ENCODE measurements at regions not wholly inside any gene's neighbourhood (a gene's known extent, or its start where the extent isn't known, plus 50 kb on each side); places are given as distances from the start of the nearest gene placed in this dataset.

DNA sequence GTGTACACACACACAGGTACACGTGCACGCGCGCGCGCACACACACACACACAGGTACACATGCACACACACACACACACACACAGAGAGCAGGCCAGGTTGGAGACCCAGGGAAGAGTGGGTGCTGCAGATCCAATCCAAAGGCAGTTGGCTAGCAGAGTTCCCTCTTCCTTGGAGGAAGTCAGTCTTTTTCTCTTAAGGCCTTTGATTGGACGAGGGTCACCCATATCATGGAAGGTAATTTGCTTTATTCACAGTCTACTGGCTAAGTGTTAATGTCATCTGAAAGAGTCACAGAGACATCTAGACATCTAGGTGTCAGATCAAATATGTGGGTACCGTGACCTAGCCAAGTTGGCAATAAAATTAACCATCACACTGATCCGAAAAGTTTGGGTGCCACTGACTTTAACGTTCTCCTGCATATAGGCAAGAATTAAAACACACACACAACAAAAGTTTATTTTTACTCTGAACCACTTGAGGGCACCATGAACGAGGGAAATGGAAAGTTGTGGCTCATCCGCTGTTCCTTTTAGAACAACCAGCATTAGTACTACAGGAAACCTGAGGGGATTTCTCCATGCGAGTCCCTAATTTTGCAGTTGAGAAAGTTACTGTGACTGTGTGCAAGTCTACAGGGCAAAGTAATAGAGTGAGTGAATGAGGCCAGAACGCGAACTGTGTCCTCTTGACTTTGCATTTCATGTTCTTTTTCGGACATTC, 66.0 kb upstream of the STOX2 start:
- no TSS peak for BruUV-seq (replicated peaks)
- Histone ChIP-seq H3K36me3 (ENCODE audit: low read depth) (no peaks in the 10 kb centered on the region), H3K9me2 (ENCODE audit: insufficient read depth) (no peaks in the 10 kb centered on the region), H3K4me1 (replicated peaks; ENCODE audit: insufficient read depth) (no peaks in the 10 kb centered on the region), H3K27me3 (ENCODE audit: insufficient read depth, low read depth) (no peaks in the 10 kb centered on the region), H3F3A (ENCODE audit: insufficient read depth, low read depth) (no peaks in the 10 kb centered on the region), H3K4me3 (no peak overlapping the region), H3K27ac (no peak overlapping the region), H2AFZ (no peak overlapping the region), H3K79me2 (ENCODE audit: low read depth) (no peaks in the 10 kb centered on the region), H4K20me1 (ENCODE audit: insufficient read depth) (no peaks in the 10 kb centered on the region), H3K9me3 (ENCODE audit: insufficient read depth, low read depth) (no peaks in the 10 kb centered on the region), H3K4me2 (no peak overlapping the region)
- TF ChIP-seq, protein P1, sequence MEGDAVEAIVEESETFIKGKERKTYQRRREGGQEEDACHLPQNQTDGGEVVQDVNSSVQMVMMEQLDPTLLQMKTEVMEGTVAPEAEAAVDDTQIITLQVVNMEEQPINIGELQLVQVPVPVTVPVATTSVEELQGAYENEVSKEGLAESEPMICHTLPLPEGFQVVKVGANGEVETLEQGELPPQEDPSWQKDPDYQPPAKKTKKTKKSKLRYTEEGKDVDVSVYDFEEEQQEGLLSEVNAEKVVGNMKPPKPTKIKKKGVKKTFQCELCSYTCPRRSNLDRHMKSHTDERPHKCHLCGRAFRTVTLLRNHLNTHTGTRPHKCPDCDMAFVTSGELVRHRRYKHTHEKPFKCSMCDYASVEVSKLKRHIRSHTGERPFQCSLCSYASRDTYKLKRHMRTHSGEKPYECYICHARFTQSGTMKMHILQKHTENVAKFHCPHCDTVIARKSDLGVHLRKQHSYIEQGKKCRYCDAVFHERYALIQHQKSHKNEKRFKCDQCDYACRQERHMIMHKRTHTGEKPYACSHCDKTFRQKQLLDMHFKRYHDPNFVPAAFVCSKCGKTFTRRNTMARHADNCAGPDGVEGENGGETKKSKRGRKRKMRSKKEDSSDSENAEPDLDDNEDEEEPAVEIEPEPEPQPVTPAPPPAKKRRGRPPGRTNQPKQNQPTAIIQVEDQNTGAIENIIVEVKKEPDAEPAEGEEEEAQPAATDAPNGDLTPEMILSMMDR (conservative IDR thresholded peaks at IDR 0.05), result no peak
- no peak for TF ChIP-seq EZH2 (IDR thresholded peaks at IDR 0.05; ENCODE audit: low read depth)
- intact Hi-C loops (cut with micrococcal nuclease; ENCODE audit: unreplicated experiment), result loop anchor here (5.0 kb wide), 1 partner anchor 102 kb away; no protein-coding TSS in a partner anchor
- ChIA-PET POLR2A (ENCODE audit: unreplicated experiment) (no interaction called here), CTCF (no interaction called here)
- DNase-seq, result no peak

DNA sequence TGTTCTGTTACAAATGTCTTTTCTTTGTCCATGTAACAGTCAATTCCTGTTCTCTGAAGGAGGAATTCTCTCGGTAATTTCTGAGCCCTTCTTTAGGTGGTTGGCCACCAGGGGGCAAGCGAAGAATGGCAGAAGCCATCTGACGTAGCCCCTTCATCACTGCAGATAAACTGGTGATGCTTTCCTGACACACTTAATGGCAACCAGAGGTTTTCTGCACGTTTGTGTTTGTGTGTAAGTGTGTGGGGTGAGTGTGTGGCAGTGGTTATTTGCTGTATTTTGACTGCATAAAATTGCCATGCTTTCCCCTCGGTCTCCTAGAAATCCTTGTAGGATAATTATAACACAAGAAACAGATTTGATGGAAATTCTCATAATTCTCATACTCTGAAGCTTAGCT, 64.8 kb upstream of the STOX2 start:
- H3K27me3 ChIP-seq (ENCODE audit: insufficient read depth, low read depth), result no peaks in the 10 kb centered on the region
- no TSS peak for BruUV-seq (replicated peaks)
- no peaks in the 10 kb centered on the region for H3K9me2 ChIP-seq (ENCODE audit: insufficient read depth)
- TF ChIP-seq EZH2 (IDR thresholded peaks at IDR 0.05; ENCODE audit: low read depth), result no peak
- TF ChIP-seq, protein P1 (conservative IDR thresholded peaks at IDR 0.05), result peak; percentile 83
- H4K20me1 ChIP-seq (ENCODE audit: insufficient read depth), result no peaks in the 10 kb centered on the region
- CTCF ChIA-PET, result no interaction called here
- intact Hi-C loops (cut with micrococcal nuclease; ENCODE audit: unreplicated experiment), result loop anchor here (1.0 to 2.0 kb wide), 6 partner anchors 260 to 698 kb away; no protein-coding TSS in a partner anchor
- no peaks in the 10 kb centered on the region for H3F3A ChIP-seq (ENCODE audit: insufficient read depth, low read depth)
- H3K4me2 ChIP-seq, result no peak overlapping the region
- no peaks in the 10 kb centered on the region for H3K36me3 ChIP-seq (ENCODE audit: low read depth)
- H3K9me3 ChIP-seq (ENCODE audit: insufficient read depth, low read depth), result no peaks in the 10 kb centered on the region
- DNase-seq, result peak; percentile 46 to 66
- H3K4me3 ChIP-seq, result no peak overlapping the region
- no peaks in the 10 kb centered on the region for H3K79me2 ChIP-seq (ENCODE audit: low read depth)
- H3K4me1 ChIP-seq (replicated peaks; ENCODE audit: insufficient read depth), result no peaks in the 10 kb centered on the region
- no peak overlapping the region for H3K27ac ChIP-seq
- POLR2A ChIA-PET (ENCODE audit: unreplicated experiment), result no interaction called here
- H2AFZ ChIP-seq, result no peak overlapping the region

DNA sequence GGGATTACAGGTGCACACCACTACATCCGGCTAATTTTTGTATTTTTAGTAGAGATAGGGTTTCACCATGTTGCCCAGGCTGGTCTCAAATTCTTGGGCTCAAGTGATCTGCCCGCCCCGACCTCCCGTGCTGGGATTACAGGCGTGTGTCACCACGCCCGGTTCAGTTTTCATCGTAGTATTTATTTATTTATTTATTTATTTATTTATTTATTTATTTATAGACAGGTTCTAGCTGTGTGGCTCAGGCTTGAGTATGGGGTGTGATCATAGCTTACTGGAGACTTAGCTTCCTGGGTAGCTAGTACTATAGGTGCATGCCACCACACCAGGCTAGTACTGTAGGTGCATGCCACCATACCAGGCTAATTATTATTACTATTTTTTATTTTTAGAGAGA, 64.1 kb upstream of the STOX2 start:
- Histone ChIP-seq H3K4me1 (replicated peaks; ENCODE audit: insufficient read depth) (no peaks in the 10 kb centered on the region), H3K4me3 (no peak overlapping the region), H3F3A (ENCODE audit: insufficient read depth, low read depth) (no peaks in the 10 kb centered on the region), H3K36me3 (ENCODE audit: low read depth) (no peaks in the 10 kb centered on the region), H4K20me1 (ENCODE audit: insufficient read depth) (no peaks in the 10 kb centered on the region), H3K9me2 (ENCODE audit: insufficient read depth) (no peaks in the 10 kb centered on the region), H3K4me2 (no peak overlapping the region), H3K9me3 (ENCODE audit: insufficient read depth, low read depth) (no peaks in the 10 kb centered on the region), H3K79me2 (ENCODE audit: low read depth) (no peaks in the 10 kb centered on the region), H2AFZ (no peak overlapping the region), H3K27ac (no peak overlapping the region), H3K27me3 (ENCODE audit: insufficient read depth, low read depth) (no peaks in the 10 kb centered on the region)
- CTCF ChIA-PET, result no interaction called here
- TF ChIP-seq, protein P1 (conservative IDR thresholded peaks at IDR 0.05), result no peak
- no peak for TF ChIP-seq EZH2 (IDR thresholded peaks at IDR 0.05; ENCODE audit: low read depth)
- no TSS peak for BruUV-seq (replicated peaks)
- POLR2A ChIA-PET (ENCODE audit: unreplicated experiment), result interaction anchor here (0.5 kb wide), 1 partner anchor 76 kb away, joined by 16 read pairs; no protein-coding TSS in a partner anchor
- DNase-seq, result no peak
- intact Hi-C loops (cut with micrococcal nuclease; ENCODE audit: unreplicated experiment), result loop anchor here (2.0 kb wide), 2 partner anchors 368 to 698 kb away; no protein-coding TSS in a partner anchor

Measured in PC-9 (cell line).